ENCODE measurements at regions not wholly inside any gene's neighbourhood (a gene's known extent, or its start where the extent isn't known, plus 50 kb on each side); places are given as distances from the start of the nearest gene placed in this dataset.

GRCh38 chr21:16241016-16241415, 511.2 kb downstream of the USP25 start:
- Mint-ChIP-seq H3K27me3 (no peaks in the 10 kb centered on the region), H3K4me1 (ENCODE audit: unreplicated experiment) (peaks cover 9% of the 10 kb centered on the region), H3K4me3 (no peak overlapping the region), H3K9me3 (peaks cover 4% of the 10 kb centered on the region), H3K27ac (no peak overlapping the region), H3K36me3 (peaks cover 4% of the 10 kb centered on the region)
- no peak for DNase-seq (ENCODE audit: extremely low spot score, unreplicated experiment)
- no peak for TF ChIP-seq CTCF (conservative IDR thresholded peaks at IDR 0.05)

- Mint-ChIP-seq H3K27ac (no peak overlapping the region), H3K4me3 (no peak overlapping the region), H3K9me3 (peaks cover 4% of the 10 kb centered on the region), H3K27me3 (no peaks in the 10 kb centered on the region), H3K36me3 (peaks cover 4% of the 10 kb centered on the region), H3K4me1 (ENCODE audit: unreplicated experiment) (peaks cover 9% of the 10 kb centered on the region)
- TF ChIP-seq CTCF (conservative IDR thresholded peaks at IDR 0.05): no peak
- no peak for DNase-seq (ENCODE audit: extremely low spot score, unreplicated experiment)
These were observed 511.7 kb downstream of the USP25 start for GRCh38 chr21:16241479-16241963.

GRCh38 chr21:16243396-16243795, 513.6 kb downstream of the USP25 start:
- H3K4me3 Mint-ChIP-seq: no peak overlapping the region
- H3K27ac Mint-ChIP-seq: no peak overlapping the region
- no peaks in the 10 kb centered on the region for H3K27me3 Mint-ChIP-seq
- DNase-seq (ENCODE audit: extremely low spot score, unreplicated experiment): no peak
- H3K4me1 Mint-ChIP-seq (ENCODE audit: unreplicated experiment): peaks cover 9% of the 10 kb centered on the region
- peaks cover 4% of the 10 kb centered on the region for H3K9me3 Mint-ChIP-seq
- H3K36me3 Mint-ChIP-seq: peaks cover 4% of the 10 kb centered on the region
- TF ChIP-seq CTCF (conservative IDR thresholded peaks at IDR 0.05): no peak

GRCh38 chr21:16248705-16249104, 518.9 kb downstream of the USP25 start:
- Mint-ChIP-seq H3K27me3 (no peaks in the 10 kb centered on the region), H3K36me3 (peaks cover 9% of the 10 kb centered on the region), H3K4me3 (no peak overlapping the region), H3K9me3 (no peaks in the 10 kb centered on the region), H3K4me1 (ENCODE audit: unreplicated experiment) (no peaks in the 10 kb centered on the region), H3K27ac (no peak overlapping the region)
- no peak for TF ChIP-seq CTCF (conservative IDR thresholded peaks at IDR 0.05)
- DNase-seq (ENCODE audit: extremely low spot score, unreplicated experiment): no peak

- peaks cover 9% of the 10 kb centered on the region for H3K36me3 Mint-ChIP-seq
- H3K9me3 Mint-ChIP-seq: no peaks in the 10 kb centered on the region
These were observed 520.5 kb downstream of the USP25 start for GRCh38 chr21:16250273-16250672.

More at GRCh38 chr21:16250273-16250672, 520.5 kb downstream of the USP25 start:
- no peaks in the 10 kb centered on the region for H3K4me1 Mint-ChIP-seq (ENCODE audit: unreplicated experiment)
- no peak for TF ChIP-seq CTCF (conservative IDR thresholded peaks at IDR 0.05)
- no peak for DNase-seq (ENCODE audit: extremely low spot score, unreplicated experiment)
- no peaks in the 10 kb centered on the region for H3K27me3 Mint-ChIP-seq
- no peak overlapping the region for H3K4me3 Mint-ChIP-seq
- H3K27ac Mint-ChIP-seq: no peak overlapping the region

Data from type B pancreatic cell (in vitro differentiated cells).